Astrocyte (in vitro differentiated cells and primary cell): ENCODE measurements at regions not wholly inside any gene's neighbourhood (a gene's known extent, or its start where the extent isn't known, plus 50 kb on each side); places are given as distances from the start of the nearest gene placed in this dataset.

Experiments
- DNase-seq: peaks from one replicate; pipeline ENCODE4 v3.0.0-alpha.2; 2010; ENCODE audit warnings: low read depth
- FAIRE-seq: peaks from 2 replicates; lab custom pipeline; 2011; peaks lifted over from hg19 to GRCh38; lab: Jason Lieb, UNC
- H2AFZ ChIP-seq: 2 replicates; pipeline ENCODE4 v1.6.0; 2012; ENCODE audit warnings: low read depth, low read length, inconsistent platforms
- H3K27ac ChIP-seq: 2 replicates; pipeline ENCODE4 v1.5.1; 2011; ENCODE audit warnings: low read depth, low read length, inconsistent platforms
- H3K27me3 ChIP-seq: 2 replicates; pipeline ENCODE4 v1.6.0; 2011; ENCODE audit warnings: low read length, inconsistent platforms; ENCODE audit not compliant: insufficient read depth
- H3K36me3 ChIP-seq: 2 replicates; pipeline ENCODE4 v1.5.1; 2011; ENCODE audit warnings: low read length, inconsistent platforms; ENCODE audit not compliant: insufficient read depth
- H3K4me1 ChIP-seq: 2 replicates; pipeline ENCODE4 v1.5.1; 2011; ENCODE audit warnings: low read length, inconsistent platforms; ENCODE audit not compliant: insufficient read depth
- H3K4me2 ChIP-seq: 2 replicates; pipeline ENCODE4 v1.6.0; 2012; ENCODE audit warnings: low read length, inconsistent platforms
- H3K4me3 ChIP-seq: 2 replicates; pipeline ENCODE4 v1.5.1; 2011; ENCODE audit warnings: low read depth, mild to moderate bottlenecking, low read length, inconsistent platforms; ENCODE audit not compliant: insufficient read depth
- H3K79me2 ChIP-seq: 2 replicates; pipeline ENCODE4 v1.6.0; 2012; ENCODE audit warnings: mild to moderate bottlenecking, low read length, inconsistent platforms; ENCODE audit not compliant: insufficient read depth
- H3K9ac ChIP-seq: 2 replicates; pipeline ENCODE4 v1.6.0; 2012; ENCODE audit warnings: mild to moderate bottlenecking, low read length, inconsistent platforms
- H3K9me3 ChIP-seq: 2 replicates; pipeline ENCODE4 v1.5.1; 2012; ENCODE audit warnings: low read depth, mild to moderate bottlenecking, low read length, inconsistent platforms; ENCODE audit not compliant: insufficient read depth
- H4K20me1 ChIP-seq: 2 replicates; pipeline ENCODE4 v1.6.0; 2012; ENCODE audit warnings: low read length, inconsistent platforms; ENCODE audit not compliant: insufficient read depth
- H3K27ac Mint-ChIP-seq: one replicate; pipeline ENCODE4 v1.8.0; 2021; ENCODE audit warnings: mild to moderate bottlenecking, mixed read lengths; ENCODE audit not compliant: unreplicated experiment
- H3K27me3 Mint-ChIP-seq: one replicate; pipeline ENCODE4 v1.8.0; 2021; ENCODE audit warnings: low read depth, mixed read lengths; ENCODE audit not compliant: unreplicated experiment
- H3K36me3 Mint-ChIP-seq: one replicate; pipeline ENCODE4 v1.8.0; 2021; ENCODE audit warnings: low read depth, mixed read lengths; ENCODE audit not compliant: unreplicated experiment
- H3K4me1 Mint-ChIP-seq: one replicate; pipeline ENCODE4 v1.8.0; 2021; ENCODE audit warnings: low read depth, mixed read lengths; ENCODE audit not compliant: unreplicated experiment
- H3K4me3 Mint-ChIP-seq: one replicate; pipeline ENCODE4 v1.8.0; 2021; ENCODE audit warnings: mild to moderate bottlenecking, moderate library complexity, mixed read lengths; ENCODE audit not compliant: unreplicated experiment
- H3K9me3 Mint-ChIP-seq: one replicate; pipeline ENCODE4 v1.8.0; 2021; ENCODE audit warnings: mild to moderate bottlenecking, mixed read lengths; ENCODE audit not compliant: unreplicated experiment
- EZH2 ChIP-seq: IDR thresholded peaks from 2 replicates; pipeline ENCODE4 v1.6.1; 2012; ENCODE audit warnings: mild to moderate bottlenecking, low read length, inconsistent platforms; ENCODE audit not compliant: insufficient read depth
- TF ChIP-seq, protein P1 (sequence below): IDR thresholded peaks from 2 replicates; pipeline ENCODE4 v1.5.1; 2011; ENCODE audit warnings: low read depth, mild to moderate bottlenecking, inconsistent platforms, low read length, moderate library complexity; ENCODE audit not compliant: insufficient read depth

DNA sequence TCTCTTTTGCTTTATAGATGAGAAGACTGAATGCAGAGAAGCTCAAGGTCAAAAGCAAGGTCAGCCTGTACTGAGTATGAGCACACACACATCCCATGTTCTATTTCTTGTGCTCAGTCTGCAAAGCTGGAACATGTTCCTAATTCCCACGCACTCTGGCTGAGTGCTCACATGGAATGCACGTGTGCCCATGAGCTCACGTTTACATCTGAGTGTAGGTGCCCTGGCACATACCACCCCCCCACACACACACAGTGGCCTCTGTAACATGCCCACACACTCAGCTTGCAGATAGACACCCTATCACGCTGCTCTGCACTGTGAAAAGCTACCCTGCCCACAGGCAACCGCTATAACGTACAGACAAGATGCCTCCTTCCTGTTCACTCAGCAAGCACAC is 700.1 kb downstream of the MED13L start:
- no peaks in the 10 kb centered on the region for H3K36me3 Mint-ChIP-seq
- no peaks in the 10 kb centered on the region for H3K79me2 ChIP-seq
- no peaks in the 10 kb centered on the region for H3K9me3 ChIP-seq
- TF ChIP-seq, protein P1, sequence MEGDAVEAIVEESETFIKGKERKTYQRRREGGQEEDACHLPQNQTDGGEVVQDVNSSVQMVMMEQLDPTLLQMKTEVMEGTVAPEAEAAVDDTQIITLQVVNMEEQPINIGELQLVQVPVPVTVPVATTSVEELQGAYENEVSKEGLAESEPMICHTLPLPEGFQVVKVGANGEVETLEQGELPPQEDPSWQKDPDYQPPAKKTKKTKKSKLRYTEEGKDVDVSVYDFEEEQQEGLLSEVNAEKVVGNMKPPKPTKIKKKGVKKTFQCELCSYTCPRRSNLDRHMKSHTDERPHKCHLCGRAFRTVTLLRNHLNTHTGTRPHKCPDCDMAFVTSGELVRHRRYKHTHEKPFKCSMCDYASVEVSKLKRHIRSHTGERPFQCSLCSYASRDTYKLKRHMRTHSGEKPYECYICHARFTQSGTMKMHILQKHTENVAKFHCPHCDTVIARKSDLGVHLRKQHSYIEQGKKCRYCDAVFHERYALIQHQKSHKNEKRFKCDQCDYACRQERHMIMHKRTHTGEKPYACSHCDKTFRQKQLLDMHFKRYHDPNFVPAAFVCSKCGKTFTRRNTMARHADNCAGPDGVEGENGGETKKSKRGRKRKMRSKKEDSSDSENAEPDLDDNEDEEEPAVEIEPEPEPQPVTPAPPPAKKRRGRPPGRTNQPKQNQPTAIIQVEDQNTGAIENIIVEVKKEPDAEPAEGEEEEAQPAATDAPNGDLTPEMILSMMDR = no peak
- no peak for TF ChIP-seq EZH2
- no peak overlapping the region for H3K4me3 ChIP-seq
- no peak overlapping the region for H3K4me2 ChIP-seq
- H3K27ac Mint-ChIP-seq = no peak overlapping the region
- FAIRE-seq = no peak
- no peak overlapping the region for H3K27ac ChIP-seq
- peaks cover 70% of the 10 kb centered on the region for H3K27me3 Mint-ChIP-seq
- H3K9me3 Mint-ChIP-seq = peaks cover 2% of the 10 kb centered on the region
- no peaks in the 10 kb centered on the region for H3K36me3 ChIP-seq
- no peaks in the 10 kb centered on the region for H3K27me3 ChIP-seq
- no peaks in the 10 kb centered on the region for H3K4me1 Mint-ChIP-seq
- H2AFZ ChIP-seq = no peak overlapping the region
- H4K20me1 ChIP-seq = no peaks in the 10 kb centered on the region
- no peak overlapping the region for H3K4me3 Mint-ChIP-seq
- DNase-seq = no peak
- no peaks in the 10 kb centered on the region for H3K4me1 ChIP-seq
- H3K9ac ChIP-seq = no peak overlapping the region

DNA sequence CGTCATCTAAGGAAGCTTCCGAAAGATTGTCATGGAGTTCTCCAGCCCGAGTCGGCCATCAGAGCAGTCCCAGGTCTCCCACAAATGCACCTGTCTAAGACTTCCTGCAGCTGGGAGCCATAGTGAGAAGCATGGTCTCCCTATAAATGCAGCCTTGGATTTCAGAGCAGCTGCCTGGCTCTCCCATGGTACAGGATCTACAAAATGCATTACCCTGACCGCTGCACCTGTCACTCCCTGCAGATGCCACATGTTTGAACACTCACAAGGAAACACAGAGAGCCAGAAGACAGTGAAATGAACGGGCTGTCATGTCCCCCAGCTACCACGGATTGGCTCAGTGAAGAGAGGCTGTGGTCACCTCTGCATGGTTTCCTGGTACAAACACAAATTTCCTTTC is 702.7 kb downstream of the MED13L start:
- Mint-ChIP-seq H3K4me3 (no peak overlapping the region), H3K4me1 (no peaks in the 10 kb centered on the region), H3K27me3 (peaks cover 54% of the 10 kb centered on the region), H3K9me3 (peaks cover 6% of the 10 kb centered on the region), H3K36me3 (no peaks in the 10 kb centered on the region), H3K27ac (no peak overlapping the region)
- TF ChIP-seq, protein P1 = no peak
- TF ChIP-seq EZH2 = no peak
- H3K27me3 ChIP-seq = no peaks in the 10 kb centered on the region
- H3K4me2 ChIP-seq = no peak overlapping the region
- no peaks in the 10 kb centered on the region for H3K4me1 ChIP-seq
- H3K79me2 ChIP-seq = no peaks in the 10 kb centered on the region
- FAIRE-seq (no peak), DNase-seq (no peak)
- H3K36me3 ChIP-seq = no peaks in the 10 kb centered on the region
- H3K27ac ChIP-seq = no peak overlapping the region
- no peak overlapping the region for H2AFZ ChIP-seq
- H4K20me1 ChIP-seq = no peaks in the 10 kb centered on the region
- no peak overlapping the region for H3K4me3 ChIP-seq
- no peaks in the 10 kb centered on the region for H3K9me3 ChIP-seq
- no peak overlapping the region for H3K9ac ChIP-seq

DNA sequence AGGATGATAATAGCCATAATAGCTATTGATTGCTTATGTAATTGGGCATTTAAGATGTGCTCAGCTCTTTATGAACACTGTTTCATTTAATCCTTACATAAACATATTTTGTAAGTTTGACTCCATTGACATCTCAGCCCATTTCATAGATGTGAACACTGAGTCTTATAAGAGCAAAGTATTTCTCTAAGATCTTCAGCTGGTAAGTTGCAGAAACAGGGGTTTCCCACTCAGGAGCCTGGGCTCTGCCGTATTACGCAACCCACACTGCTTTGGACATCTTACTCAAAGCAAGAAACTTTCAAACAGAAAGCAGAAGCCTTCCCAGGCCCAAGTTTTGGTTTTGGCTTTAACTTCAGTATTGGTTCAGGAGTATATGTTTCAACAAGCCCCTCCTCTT is 705.1 kb downstream of the MED13L start:
- peaks cover 6% of the 10 kb centered on the region for H3K9me3 Mint-ChIP-seq
- Histone ChIP-seq H3K27ac (no peak overlapping the region), H2AFZ (no peak overlapping the region), H3K4me3 (no peak overlapping the region), H3K9me3 (no peaks in the 10 kb centered on the region), H3K27me3 (no peaks in the 10 kb centered on the region), H3K9ac (no peak overlapping the region), H3K36me3 (no peaks in the 10 kb centered on the region), H3K79me2 (no peaks in the 10 kb centered on the region), H3K4me2 (no peak overlapping the region), H4K20me1 (no peaks in the 10 kb centered on the region), H3K4me1 (no peaks in the 10 kb centered on the region)
- peaks cover 44% of the 10 kb centered on the region for H3K27me3 Mint-ChIP-seq
- TF ChIP-seq, protein P1 = no peak
- no peaks in the 10 kb centered on the region for H3K36me3 Mint-ChIP-seq
- H3K27ac Mint-ChIP-seq = no peak overlapping the region
- no peaks in the 10 kb centered on the region for H3K4me1 Mint-ChIP-seq
- FAIRE-seq (no peak), DNase-seq (no peak)
- H3K4me3 Mint-ChIP-seq = no peak overlapping the region
